ENCODE measurements at regions not wholly inside any gene's neighbourhood (a gene's known extent, or its start where the extent isn't known, plus 50 kb on each side); places are given as distances from the start of the nearest gene placed in this dataset.

DNA sequence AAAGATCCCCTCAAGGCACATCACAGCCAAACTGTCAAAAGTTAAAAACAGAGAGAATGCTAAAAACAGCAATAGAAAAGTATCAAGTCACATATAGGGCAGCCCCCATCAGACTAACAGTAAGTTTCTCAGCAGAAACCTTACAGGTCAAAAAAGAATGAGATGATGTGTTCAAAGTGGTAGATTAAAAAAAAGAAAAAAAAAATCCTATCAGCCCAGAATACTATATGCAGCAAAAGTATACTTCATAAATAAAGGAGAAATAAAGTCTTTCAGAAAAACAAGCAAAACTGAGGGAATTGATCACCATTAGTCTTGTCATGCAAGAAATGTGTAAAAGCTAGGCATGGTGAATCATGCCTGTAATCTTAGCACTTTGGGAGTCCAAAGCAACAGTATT, 99.9 kb upstream of the RAD23B start:
- TF ChIP-seq, protein P1, sequence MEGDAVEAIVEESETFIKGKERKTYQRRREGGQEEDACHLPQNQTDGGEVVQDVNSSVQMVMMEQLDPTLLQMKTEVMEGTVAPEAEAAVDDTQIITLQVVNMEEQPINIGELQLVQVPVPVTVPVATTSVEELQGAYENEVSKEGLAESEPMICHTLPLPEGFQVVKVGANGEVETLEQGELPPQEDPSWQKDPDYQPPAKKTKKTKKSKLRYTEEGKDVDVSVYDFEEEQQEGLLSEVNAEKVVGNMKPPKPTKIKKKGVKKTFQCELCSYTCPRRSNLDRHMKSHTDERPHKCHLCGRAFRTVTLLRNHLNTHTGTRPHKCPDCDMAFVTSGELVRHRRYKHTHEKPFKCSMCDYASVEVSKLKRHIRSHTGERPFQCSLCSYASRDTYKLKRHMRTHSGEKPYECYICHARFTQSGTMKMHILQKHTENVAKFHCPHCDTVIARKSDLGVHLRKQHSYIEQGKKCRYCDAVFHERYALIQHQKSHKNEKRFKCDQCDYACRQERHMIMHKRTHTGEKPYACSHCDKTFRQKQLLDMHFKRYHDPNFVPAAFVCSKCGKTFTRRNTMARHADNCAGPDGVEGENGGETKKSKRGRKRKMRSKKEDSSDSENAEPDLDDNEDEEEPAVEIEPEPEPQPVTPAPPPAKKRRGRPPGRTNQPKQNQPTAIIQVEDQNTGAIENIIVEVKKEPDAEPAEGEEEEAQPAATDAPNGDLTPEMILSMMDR (IDR thresholded peaks at IDR 0.05) = no peak
- no peak for TF ChIP-seq EZH2 (IDR thresholded peaks at IDR 0.05; ENCODE audit: borderline replicate concordance, insufficient read depth, low read depth, low read length, poor library complexity, severe bottlenecking)
